Ishikawa (cell line): ENCODE measurements at regions not wholly inside any gene's neighbourhood (a gene's known extent, or its start where the extent isn't known, plus 50 kb on each side); places are given as distances from the start of the nearest gene placed in this dataset.

Experiments used
- CREB1 ChIP-seq: IDR thresholded peaks from 2 replicates; pipeline ENCODE4 v1.6.1; 2012; ENCODE audit warnings: low read depth
- EP300 ChIP-seq: IDR thresholded peaks from 2 replicates; pipeline ENCODE4 v1.6.1; 2012; ENCODE audit warnings: borderline replicate concordance
- FOXM1 ChIP-seq: IDR thresholded peaks from 2 replicates; pipeline ENCODE4 v1.6.1; 2012; ENCODE audit warnings: low read depth, borderline replicate concordance
- MAX ChIP-seq: IDR thresholded peaks from 2 replicates; pipeline ENCODE4 v1.6.1; 2012
- REST ChIP-seq: IDR thresholded peaks from 2 replicates; pipeline ENCODE4 v1.6.1; 2012; ENCODE audit warnings: low read depth, mild to moderate bottlenecking
- USF1 ChIP-seq: IDR thresholded peaks from 2 replicates; pipeline ENCODE4 v1.6.1; 2012
- YY1 ChIP-seq: IDR thresholded peaks from 2 replicates; pipeline ENCODE4 v1.6.1; 2012; ENCODE audit warnings: low read depth
- ZBTB7A ChIP-seq: IDR thresholded peaks from 2 replicates; pipeline ENCODE4 v1.6.1; 2012; ENCODE audit warnings: low read depth

GRCh38 chr3:113339616-113340244 is 101.6 kb downstream of the CFAP44 start:
- TF ChIP-seq ZBTB7A, result no peak
- TF ChIP-seq MAX, result no peak
- TF ChIP-seq CREB1, result no peak
- TF ChIP-seq FOXM1, result no peak
- no peak for TF ChIP-seq YY1
- TF ChIP-seq EP300, result no peak
- TF ChIP-seq REST, result no peak
- no peak for TF ChIP-seq USF1
